HEK293 (cell line): ENCODE measurements at regions not wholly inside any gene's neighbourhood (a gene's known extent, or its start where the extent isn't known, plus 50 kb on each side); places are given as distances from the start of the nearest gene placed in this dataset.

ENCODE experiments used
- CTCF ChIA-PET: fragments of 350-600 bp; formaldehyde crosslinking; extraction: SDS; loops from one replicate; lab custom pipeline; 2021; ENCODE audit warnings: antibody characterized with exemption; lab: Yijun Ruan, JAX
- POLR2A ChIA-PET: fragments of 300-600 bp; formaldehyde crosslinking; extraction: SDS; loops from one replicate; lab custom pipeline; 2020; ENCODE audit warnings: antibody characterized with exemption, inconsistent platforms; lab: Yijun Ruan, JAX
- H3K27ac ChIP-seq: fragments of 200-500 bp; sonication (Bioruptor generic); 2 replicates; pipeline ENCODE4 v1.5.1; 2014; ENCODE audit warnings: low read depth, low read length, control low read depth, inconsistent platforms; ENCODE audit errors: extremely low read depth
- H3K36me3 ChIP-seq, 2 experiments: fragments of 200-500 bp in 1 of 2; sonication (Bioruptor generic) in 1 of 2; 1 replicate in 1 of 2; 2 replicates in 1 of 2; pipeline ENCODE4 v1.5.1; 2014 to 2017; ENCODE audit warnings: inconsistent platforms in 2 of 2, low read length in 2 of 2; ENCODE audit not compliant: control insufficient read depth in 2 of 2, insufficient read depth in 1 of 2
- H3K4me1 ChIP-seq: fragments of 200-500 bp; sonication (Bioruptor generic); 2 replicates; pipeline ENCODE4 v1.5.1; 2014; ENCODE audit warnings: mild to moderate bottlenecking, low read length, inconsistent platforms; ENCODE audit not compliant: control insufficient read depth, insufficient read depth
- H3K4me3 ChIP-seq: 2 replicates; pipeline ENCODE4 v1.5.1; 2011; ENCODE audit warnings: low read depth, mild to moderate bottlenecking, control low read depth, low read length, moderate library complexity
- H3K9me3 ChIP-seq: fragments of 200-500 bp; sonication (Bioruptor generic); 2 replicates; pipeline ENCODE4 v1.5.1; 2014; ENCODE audit warnings: low read depth, low read length, inconsistent platforms; ENCODE audit not compliant: control insufficient read depth, insufficient read depth
- EGR2 ChIP-seq: fragments of 450-650 bp; formaldehyde crosslinking; IDR thresholded peaks from 2 replicates; pipeline ENCODE4 v1.5.1; 2016; ENCODE audit warnings: low read depth, missing biosample characterization, missing genetic modification characterization
- SETDB1 ChIP-seq: IDR thresholded peaks from one replicate; pipeline ENCODE4 v1.6.1; 2017; ENCODE audit warnings: mild to moderate bottlenecking, low read length, moderate library complexity, mixed read lengths; ENCODE audit not compliant: insufficient read length
- SP7 ChIP-seq: fragments of 450-650 bp; formaldehyde crosslinking; IDR thresholded peaks from 2 replicates; pipeline ENCODE4 v1.5.1; 2016; ENCODE audit warnings: missing biosample characterization, missing genetic modification characterization
- WT1 ChIP-seq: fragments of 450-650 bp; formaldehyde crosslinking; IDR thresholded peaks from 2 replicates; pipeline ENCODE4 v1.5.1; 2016; ENCODE audit warnings: missing biosample characterization, missing genetic modification characterization
- YY2 ChIP-seq: fragments of 450-650 bp; formaldehyde crosslinking; IDR thresholded peaks from 2 replicates; pipeline ENCODE4 v1.5.1; 2016; ENCODE audit warnings: missing biosample characterization, missing genetic modification characterization
- ZBTB20 ChIP-seq: fragments of 450-650 bp; formaldehyde crosslinking; IDR thresholded peaks from 2 replicates; pipeline ENCODE4 v1.5.1; 2016; ENCODE audit warnings: missing biosample characterization, missing genetic modification characterization
- ZFHX2 ChIP-seq: fragments of 450-650 bp; formaldehyde crosslinking; conservative IDR thresholded peaks from 2 replicates; pipeline ENCODE4 v1.5.1; 2016; ENCODE audit warnings: missing biosample characterization, missing genetic modification characterization
- ZNF146 ChIP-seq: fragments of 450-650 bp; formaldehyde crosslinking; IDR thresholded peaks from 2 replicates; pipeline ENCODE4 v1.5.1; 2016; ENCODE audit warnings: missing biosample characterization, missing genetic modification characterization
- ZNF169 ChIP-seq: fragments of 450-650 bp; formaldehyde crosslinking; IDR thresholded peaks from 2 replicates; pipeline ENCODE4 v1.5.1; 2016; ENCODE audit warnings: missing biosample characterization, missing genetic modification characterization
- ZNF19 ChIP-seq: fragments of 450-650 bp; formaldehyde crosslinking; IDR thresholded peaks from 2 replicates; pipeline ENCODE4; 2016; ENCODE audit warnings: missing biosample characterization, missing genetic modification characterization, low read depth
- ZNF335 ChIP-seq: fragments of 450-650 bp; formaldehyde crosslinking; conservative IDR thresholded peaks from 2 replicates; pipeline ENCODE4 v1.5.1; 2016; ENCODE audit warnings: missing biosample characterization, missing genetic modification characterization
- ZNF404 ChIP-seq: fragments of 450-650 bp; formaldehyde crosslinking; IDR thresholded peaks from 2 replicates; pipeline ENCODE4 v1.5.1; 2017; ENCODE audit warnings: missing biosample characterization, missing genetic modification characterization
- ZNF48 ChIP-seq: fragments of 450-650 bp; formaldehyde crosslinking; IDR thresholded peaks from 2 replicates; pipeline ENCODE4 v1.5.1; 2016; ENCODE audit warnings: missing biosample characterization, missing genetic modification characterization
- ZNF629 ChIP-seq: fragments of 450-650 bp; formaldehyde crosslinking; IDR thresholded peaks from 2 replicates; pipeline ENCODE4 v1.5.1; 2017; ENCODE audit warnings: missing biosample characterization, missing genetic modification characterization
- ZNF654 ChIP-seq: fragments of 450-650 bp; formaldehyde crosslinking; IDR thresholded peaks from 2 replicates; pipeline ENCODE4 v1.5.1; 2016; ENCODE audit warnings: low read depth, missing biosample characterization, missing genetic modification characterization
- ZNF664 ChIP-seq: fragments of 450-650 bp; formaldehyde crosslinking; IDR thresholded peaks from 2 replicates; pipeline ENCODE4 v1.5.1; 2016; ENCODE audit warnings: missing biosample characterization, missing genetic modification characterization
- ZNF670 ChIP-seq: fragments of 450-650 bp; formaldehyde crosslinking; IDR thresholded peaks from 2 replicates; pipeline ENCODE4 v1.5.1; 2016; ENCODE audit warnings: missing biosample characterization, missing genetic modification characterization, low read depth
- TF ChIP-seq, protein P1 (sequence below): fragments of 450-650 bp; formaldehyde crosslinking; IDR thresholded peaks from 2 replicates; pipeline ENCODE4 v1.5.1; 2016; ENCODE audit warnings: missing biosample characterization, missing genetic modification characterization
- TF ChIP-seq, protein P2 (sequence below): fragments of 450-650 bp; formaldehyde crosslinking; IDR thresholded peaks from 2 replicates; pipeline ENCODE4 v1.5.1; 2017; ENCODE audit warnings: missing biosample characterization, missing genetic modification characterization
- TF ChIP-seq, protein P3 (sequence below): fragments of 450-650 bp; formaldehyde crosslinking; IDR thresholded peaks from 2 replicates; pipeline ENCODE4 v1.5.1; 2016; ENCODE audit warnings: missing biosample characterization, missing genetic modification characterization

DNA sequence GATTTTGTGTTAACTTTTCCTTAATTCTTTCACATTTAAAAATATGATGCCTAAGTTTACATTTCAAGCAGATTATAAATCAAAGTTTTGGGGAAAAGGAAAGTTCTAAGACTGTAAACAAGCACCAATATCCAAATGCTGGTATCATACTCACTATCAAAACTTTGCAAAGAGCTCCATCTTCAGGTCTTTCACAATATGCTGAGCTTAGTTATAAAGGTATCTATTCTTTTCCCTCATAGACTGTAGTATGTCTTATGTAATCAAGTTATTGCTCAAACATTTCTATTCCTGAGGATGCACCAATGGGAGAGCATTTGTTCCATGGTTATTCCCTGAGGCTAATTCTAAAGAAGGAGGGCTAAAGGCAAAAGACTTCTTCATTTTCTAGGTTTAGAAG, 207.9 kb upstream of the FAM241A start:
- TF ChIP-seq ZNF654 (peak; percentile 73), ZNF664 (tag by site-specific recombination) (no peak)
- POLR2A ChIA-PET = interaction anchor here (0.6 kb wide), 1 partner anchor 61 kb away, joined by 3 read pairs; no protein-coding TSS in a partner anchor
- CTCF ChIA-PET = interaction anchor here (0.7 to 2.4 kb wide), 14 partner anchors 9 to 1423 kb away, joined by 3 to 22 read pairs (median 4); no protein-coding TSS in a partner anchor

DNA sequence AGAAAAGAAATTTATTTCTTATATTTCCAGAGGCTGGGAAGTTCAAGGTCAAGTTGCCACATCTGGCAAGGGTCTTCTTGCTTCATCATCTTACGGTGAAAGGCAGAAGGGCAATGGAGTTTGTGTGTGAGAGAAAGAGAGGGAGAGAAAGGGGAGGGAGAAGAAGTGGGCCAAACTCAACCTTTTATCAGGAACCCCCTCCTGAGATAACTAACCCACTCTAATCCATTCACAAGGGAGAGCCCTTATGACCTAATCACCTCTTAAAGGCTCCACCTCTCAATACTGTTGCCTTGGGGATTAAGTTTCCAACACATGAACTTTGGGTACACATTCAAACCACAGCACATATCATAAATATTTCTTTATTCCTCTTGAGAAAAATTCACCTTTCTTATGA, 203.3 kb upstream of the FAM241A start:
- no peaks in the 10 kb centered on the region for H3K36me3 ChIP-seq
- TF ChIP-seq ZNF48 (no peak), WT1 (tag by site-specific recombination) (no peak), SP7 (tag by site-specific recombination) (no peak)
- TF ChIP-seq, protein P1, sequence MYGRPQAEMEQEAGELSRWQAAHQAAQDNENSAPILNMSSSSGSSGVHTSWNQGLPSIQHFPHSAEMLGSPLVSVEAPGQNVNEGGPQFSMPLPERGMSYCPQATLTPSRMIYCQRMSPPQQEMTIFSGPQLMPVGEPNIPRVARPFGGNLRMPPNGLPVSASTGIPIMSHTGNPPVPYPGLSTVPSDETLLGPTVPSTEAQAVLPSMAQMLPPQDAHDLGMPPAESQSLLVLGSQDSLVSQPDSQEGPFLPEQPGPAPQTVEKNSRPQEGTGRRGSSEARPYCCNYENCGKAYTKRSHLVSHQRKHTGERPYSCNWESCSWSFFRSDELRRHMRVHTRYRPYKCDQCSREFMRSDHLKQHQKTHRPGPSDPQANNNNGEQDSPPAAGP (tag by site-specific recombination) = no peak
- TF ChIP-seq, protein P2, sequence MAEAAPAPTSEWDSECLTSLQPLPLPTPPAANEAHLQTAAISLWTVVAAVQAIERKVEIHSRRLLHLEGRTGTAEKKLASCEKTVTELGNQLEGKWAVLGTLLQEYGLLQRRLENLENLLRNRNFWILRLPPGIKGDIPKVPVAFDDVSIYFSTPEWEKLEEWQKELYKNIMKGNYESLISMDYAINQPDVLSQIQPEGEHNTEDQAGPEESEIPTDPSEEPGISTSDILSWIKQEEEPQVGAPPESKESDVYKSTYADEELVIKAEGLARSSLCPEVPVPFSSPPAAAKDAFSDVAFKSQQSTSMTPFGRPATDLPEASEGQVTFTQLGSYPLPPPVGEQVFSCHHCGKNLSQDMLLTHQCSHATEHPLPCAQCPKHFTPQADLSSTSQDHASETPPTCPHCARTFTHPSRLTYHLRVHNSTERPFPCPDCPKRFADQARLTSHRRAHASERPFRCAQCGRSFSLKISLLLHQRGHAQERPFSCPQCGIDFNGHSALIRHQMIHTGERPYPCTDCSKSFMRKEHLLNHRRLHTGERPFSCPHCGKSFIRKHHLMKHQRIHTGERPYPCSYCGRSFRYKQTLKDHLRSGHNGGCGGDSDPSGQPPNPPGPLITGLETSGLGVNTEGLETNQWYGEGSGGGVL = peak; percentile 78
- TF ChIP-seq, all 188 proteins: peak for 1
- H3K9me3 ChIP-seq = no peaks in the 10 kb centered on the region
- H3K27ac ChIP-seq = no peak overlapping the region
- CTCF ChIA-PET = interaction anchor here (0.6 to 4.8 kb wide), 4 partner anchors 87 to 583 kb away, joined by 3 to 43 read pairs (median 4); no protein-coding TSS in a partner anchor
- no peaks in the 10 kb centered on the region for H3K4me1 ChIP-seq
- H3K4me3 ChIP-seq = no peak overlapping the region
- POLR2A ChIA-PET = no interaction called here

More for the DNA sequence above, 207.9 kb upstream of the FAM241A start:
- Histone ChIP-seq H3K27ac (no peak overlapping the region), H3K4me3 (no peak overlapping the region), H3K9me3 (no peaks in the 10 kb centered on the region), H3K36me3 (no peaks in the 10 kb centered on the region), H3K4me1 (no peaks in the 10 kb centered on the region)

DNA sequence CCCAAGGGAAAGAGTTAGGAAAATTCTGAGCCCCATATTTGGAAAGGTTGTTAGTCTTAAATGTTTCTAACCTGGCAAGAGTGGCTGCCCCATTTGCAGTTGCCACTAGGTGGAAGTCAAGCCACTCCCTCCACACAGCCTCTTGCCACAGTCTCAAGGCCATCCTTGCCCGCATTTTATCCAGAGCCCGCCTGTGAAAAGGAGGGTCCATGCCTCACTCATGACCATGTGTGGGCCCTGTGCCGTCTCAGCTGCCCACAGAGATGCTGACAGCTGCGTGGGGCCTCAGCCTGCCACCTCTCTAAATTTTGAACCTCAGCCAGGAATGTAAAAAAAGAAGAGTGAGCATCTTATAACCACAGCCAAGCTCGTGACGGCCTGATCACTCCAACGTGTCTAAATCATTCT, 201.5 kb upstream of the FAM241A start:
- no peaks in the 10 kb centered on the region for H3K9me3 ChIP-seq
- H3K36me3 ChIP-seq = no peaks in the 10 kb centered on the region
- TF ChIP-seq ZBTB20 (tag by site-specific recombination) (peak; percentile 58; the same call in 1 of the 2 replicates), ZNF629 (tag by site-specific recombination) (no peak), ZNF670 (tag by site-specific recombination) (no peak), ZNF19 (no peak), ZNF404 (no peak), YY2 (tag by site-specific recombination) (no peak), EGR2 (peak; percentile 25; the same call in 1 of the 2 replicates), ZNF169 (tag by site-specific recombination) (no peak), WT1 (tag by site-specific recombination) (no peak), ZFHX2 (tag by site-specific recombination) (peak; percentile 64), SETDB1 (no peak), ZNF654 (peak; percentile 81), ZNF335 (peak; percentile 35; the same call in 1 of the 2 replicates), ZNF146 (no peak)
- TF ChIP-seq, protein P3, sequence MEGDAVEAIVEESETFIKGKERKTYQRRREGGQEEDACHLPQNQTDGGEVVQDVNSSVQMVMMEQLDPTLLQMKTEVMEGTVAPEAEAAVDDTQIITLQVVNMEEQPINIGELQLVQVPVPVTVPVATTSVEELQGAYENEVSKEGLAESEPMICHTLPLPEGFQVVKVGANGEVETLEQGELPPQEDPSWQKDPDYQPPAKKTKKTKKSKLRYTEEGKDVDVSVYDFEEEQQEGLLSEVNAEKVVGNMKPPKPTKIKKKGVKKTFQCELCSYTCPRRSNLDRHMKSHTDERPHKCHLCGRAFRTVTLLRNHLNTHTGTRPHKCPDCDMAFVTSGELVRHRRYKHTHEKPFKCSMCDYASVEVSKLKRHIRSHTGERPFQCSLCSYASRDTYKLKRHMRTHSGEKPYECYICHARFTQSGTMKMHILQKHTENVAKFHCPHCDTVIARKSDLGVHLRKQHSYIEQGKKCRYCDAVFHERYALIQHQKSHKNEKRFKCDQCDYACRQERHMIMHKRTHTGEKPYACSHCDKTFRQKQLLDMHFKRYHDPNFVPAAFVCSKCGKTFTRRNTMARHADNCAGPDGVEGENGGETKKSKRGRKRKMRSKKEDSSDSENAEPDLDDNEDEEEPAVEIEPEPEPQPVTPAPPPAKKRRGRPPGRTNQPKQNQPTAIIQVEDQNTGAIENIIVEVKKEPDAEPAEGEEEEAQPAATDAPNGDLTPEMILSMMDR (tag by site-specific recombination) = peak; percentile 46
- ChIA-PET POLR2A (no interaction called here), CTCF (interaction anchor here (0.6 to 4.8 kb wide), 13 partner anchors 9 to 102 kb away, joined by 3 to 43 read pairs (median 4); no protein-coding TSS in a partner anchor)
- H3K4me3 ChIP-seq = no peak overlapping the region
- H3K27ac ChIP-seq = no peak overlapping the region
- no peaks in the 10 kb centered on the region for H3K4me1 ChIP-seq
